ENCODE measurements at regions not wholly inside any gene's neighbourhood (a gene's known extent, or its start where the extent isn't known, plus 50 kb on each side); places are given as distances from the start of the nearest gene placed in this dataset.
A peak's percentile ranks its signal among the peaks of the same experiment; 100 is the strongest.

GRCh38 chr20:60851826-60852704 is 400.0 kb upstream of the CDH4 start:
- H3K4me3 ChIP-seq (ENCODE audit: low read depth, low read length): no peak overlapping the region
- H3K27me3 ChIP-seq (ENCODE audit: insufficient read depth, low read depth, severe bottlenecking): peaks cover 53% of the 10 kb centered on the region
- TF ChIP-seq CTCF (IDR thresholded peaks at IDR 0.05; ENCODE audit: low read depth, low read length): peak; percentile 76
- no peaks in the 10 kb centered on the region for H3K9me3 ChIP-seq (ENCODE audit: severe bottlenecking)
- H3K36me3 ChIP-seq: no peaks in the 10 kb centered on the region
- no peak overlapping the region for H3K27ac ChIP-seq
- DNase-seq: peak; percentile 23

GRCh38 chr20:60857708-60858107 is 394.4 kb upstream of the CDH4 start:
- Histone ChIP-seq H3K27me3 (ENCODE audit: insufficient read depth, low read depth, severe bottlenecking) (peaks cover 32% of the 10 kb centered on the region), H3K9me3 (ENCODE audit: severe bottlenecking) (no peaks in the 10 kb centered on the region), H3K27ac (no peak overlapping the region), H3K36me3 (no peaks in the 10 kb centered on the region), H3K4me3 (ENCODE audit: low read depth, low read length) (no peak overlapping the region)
- no peak for DNase-seq
- no peak for TF ChIP-seq CTCF (IDR thresholded peaks at IDR 0.05; ENCODE audit: low read depth, low read length)

- TF ChIP-seq CTCF (IDR thresholded peaks at IDR 0.05; ENCODE audit: low read depth, low read length): no peak
- Histone ChIP-seq H3K27ac (no peak overlapping the region), H3K4me3 (ENCODE audit: low read depth, low read length) (no peak overlapping the region), H3K9me3 (ENCODE audit: severe bottlenecking) (no peaks in the 10 kb centered on the region), H3K36me3 (no peaks in the 10 kb centered on the region), H3K27me3 (ENCODE audit: insufficient read depth, low read depth, severe bottlenecking) (peaks cover 49% of the 10 kb centered on the region)
- no peak for DNase-seq
These were observed 389.5 kb upstream of the CDH4 start for GRCh38 chr20:60862601-60863000.

GRCh38 chr20:60863548-60863947 is 388.5 kb upstream of the CDH4 start:
- no peaks in the 10 kb centered on the region for H3K9me3 ChIP-seq (ENCODE audit: severe bottlenecking)
- H3K4me3 ChIP-seq (ENCODE audit: low read depth, low read length): no peak overlapping the region
- no peaks in the 10 kb centered on the region for H3K36me3 ChIP-seq
- no peak for TF ChIP-seq CTCF (IDR thresholded peaks at IDR 0.05; ENCODE audit: low read depth, low read length)
- peaks cover 55% of the 10 kb centered on the region for H3K27me3 ChIP-seq (ENCODE audit: insufficient read depth, low read depth, severe bottlenecking)
- H3K27ac ChIP-seq: no peak overlapping the region
- DNase-seq: no peak

- Histone ChIP-seq H3K27ac (no peak overlapping the region), H3K27me3 (ENCODE audit: insufficient read depth, low read depth, severe bottlenecking) (peaks cover 69% of the 10 kb centered on the region), H3K36me3 (no peaks in the 10 kb centered on the region), H3K4me3 (ENCODE audit: low read depth, low read length) (no peak overlapping the region), H3K9me3 (ENCODE audit: severe bottlenecking) (no peaks in the 10 kb centered on the region)
- no peak for TF ChIP-seq CTCF (IDR thresholded peaks at IDR 0.05; ENCODE audit: low read depth, low read length)
- DNase-seq: no peak
These were observed 384.5 kb upstream of the CDH4 start for GRCh38 chr20:60867589-60867988.

Data from WERI-Rb-1 (cell line).